Activated T-helper 2 cell treated with anti-CD3 and anti-CD28 coated beads, Interferon-gamma antibody, Interleukin-2, Interleukin-4, amounts not matched to agents 10 μg/mL and 5 μg/mL and 100 μg/mL, durations not matched to agents 14 hours and 24 hours and 36 hours (primary cell): ENCODE measurements at regions not wholly inside any gene's neighbourhood (a gene's known extent, or its start where the extent isn't known, plus 50 kb on each side); places are given as distances from the start of the nearest gene placed in this dataset.

Experiments used
- DNase-seq: peaks from one replicate; pipeline ENCODE4 v3.0.0; 2021; ENCODE audit warnings: low spot score
- H3K27ac Mint-ChIP-seq: one replicate; pipeline ENCODE4 v1.8.0; 2021; ENCODE audit warnings: mixed read lengths
- H3K27me3 Mint-ChIP-seq: one replicate; pipeline ENCODE4 v1.8.0; 2021; ENCODE audit warnings: low read depth, mixed read lengths
- H3K36me3 Mint-ChIP-seq: one replicate; pipeline ENCODE4 v1.8.0; 2021; ENCODE audit warnings: low read depth, mixed read lengths
- H3K4me1 Mint-ChIP-seq: one replicate; pipeline ENCODE4 v1.8.0; 2021; ENCODE audit warnings: low read depth, mixed read lengths
- H3K4me3 Mint-ChIP-seq: one replicate; pipeline ENCODE4 v1.8.0; 2021; ENCODE audit warnings: low read depth, mild to moderate bottlenecking, moderate library complexity, mixed read lengths
- H3K9me3 Mint-ChIP-seq: one replicate; pipeline ENCODE4 v1.8.0; 2021; ENCODE audit warnings: mixed read lengths
- intact Hi-C: fragments of 100-400 bp; cut with micrococcal nuclease; formaldehyde crosslinking; loops from one replicate; pipeline ENCODE4 v1.15.1; 2023

- H3K27me3 Mint-ChIP-seq, result peaks cover 10% of the 10 kb centered on the region
- no peak overlapping the region for H3K27ac Mint-ChIP-seq
- H3K9me3 Mint-ChIP-seq, result no peaks in the 10 kb centered on the region
- no peak for DNase-seq
- intact Hi-C loops, result no loop called here
- no peak overlapping the region for H3K4me3 Mint-ChIP-seq
- H3K36me3 Mint-ChIP-seq, result no peaks in the 10 kb centered on the region
- H3K4me1 Mint-ChIP-seq, result no peaks in the 10 kb centered on the region
Measured at GRCh38 chr7:35512716-35513115, 182.2 kb downstream of the HERPUD2 start.

- Mint-ChIP-seq H3K27ac (no peak overlapping the region), H3K27me3 (peaks cover 6% of the 10 kb centered on the region), H3K9me3 (no peaks in the 10 kb centered on the region), H3K4me1 (no peaks in the 10 kb centered on the region), H3K4me3 (no peak overlapping the region), H3K36me3 (no peaks in the 10 kb centered on the region)
- intact Hi-C loops, result no loop called here
- DNase-seq, result no peak
Measured at GRCh38 chr7:35508623-35509400, 186.1 kb downstream of the HERPUD2 start.

- H3K27ac Mint-ChIP-seq, result no peak overlapping the region
- H3K4me1 Mint-ChIP-seq, result no peaks in the 10 kb centered on the region
- intact Hi-C loops, result no loop called here
- H3K36me3 Mint-ChIP-seq, result no peaks in the 10 kb centered on the region
- H3K27me3 Mint-ChIP-seq, result no peaks in the 10 kb centered on the region
- no peak for DNase-seq
- no peak overlapping the region for H3K4me3 Mint-ChIP-seq
- H3K9me3 Mint-ChIP-seq, result no peaks in the 10 kb centered on the region
Measured at GRCh38 chr7:35505066-35505465, 189.9 kb downstream of the HERPUD2 start.

- no peak overlapping the region for H3K4me3 Mint-ChIP-seq
- H3K9me3 Mint-ChIP-seq, result no peaks in the 10 kb centered on the region
- intact Hi-C loops, result no loop called here
- H3K27me3 Mint-ChIP-seq, result peaks cover 2% of the 10 kb centered on the region
- DNase-seq, result no peak
- H3K36me3 Mint-ChIP-seq, result no peaks in the 10 kb centered on the region
- H3K4me1 Mint-ChIP-seq, result no peaks in the 10 kb centered on the region
- no peak overlapping the region for H3K27ac Mint-ChIP-seq
Measured at GRCh38 chr7:35504365-35504764, 190.6 kb downstream of the HERPUD2 start.

GRCh38 chr7:35501681-35502080 is 193.3 kb downstream of the HERPUD2 start:
- DNase-seq, result no peak
- intact Hi-C loops, result no loop called here
- H3K36me3 Mint-ChIP-seq, result no peaks in the 10 kb centered on the region
- H3K9me3 Mint-ChIP-seq, result no peaks in the 10 kb centered on the region
- peaks cover 9% of the 10 kb centered on the region for H3K27me3 Mint-ChIP-seq
- H3K27ac Mint-ChIP-seq, result no peak overlapping the region
- no peak overlapping the region for H3K4me3 Mint-ChIP-seq
- H3K4me1 Mint-ChIP-seq, result no peaks in the 10 kb centered on the region

GRCh38 chr7:35499226-35499625 is 195.7 kb downstream of the HERPUD2 start:
- H3K4me1 Mint-ChIP-seq, result no peaks in the 10 kb centered on the region
- peaks cover 9% of the 10 kb centered on the region for H3K27me3 Mint-ChIP-seq
- no peak overlapping the region for H3K4me3 Mint-ChIP-seq
- no peaks in the 10 kb centered on the region for H3K9me3 Mint-ChIP-seq
- no peak for DNase-seq
- H3K36me3 Mint-ChIP-seq, result no peaks in the 10 kb centered on the region
- intact Hi-C loops, result no loop called here
- no peak overlapping the region for H3K27ac Mint-ChIP-seq

GRCh38 chr7:35498416-35498815 is 196.5 kb downstream of the HERPUD2 start:
- intact Hi-C loops, result no loop called here
- Mint-ChIP-seq H3K4me1 (no peaks in the 10 kb centered on the region), H3K36me3 (no peaks in the 10 kb centered on the region)

GRCh38 chr7:35495844-35496243 is 199.1 kb downstream of the HERPUD2 start:
- H3K27ac Mint-ChIP-seq, result no peak overlapping the region
- peaks cover 11% of the 10 kb centered on the region for H3K27me3 Mint-ChIP-seq
- no peaks in the 10 kb centered on the region for H3K9me3 Mint-ChIP-seq
- no peaks in the 10 kb centered on the region for H3K36me3 Mint-ChIP-seq
- no peak overlapping the region for H3K4me3 Mint-ChIP-seq
- H3K4me1 Mint-ChIP-seq, result no peaks in the 10 kb centered on the region
- intact Hi-C loops, result no loop called here
- DNase-seq, result no peak

More at GRCh38 chr7:35498416-35498815, 196.5 kb downstream of the HERPUD2 start:
- Mint-ChIP-seq H3K27me3 (peaks cover 9% of the 10 kb centered on the region), H3K9me3 (no peaks in the 10 kb centered on the region), H3K4me3 (no peak overlapping the region), H3K27ac (no peak overlapping the region)
- no peak for DNase-seq

GRCh38 chr7:35495377-35495776 is 199.6 kb downstream of the HERPUD2 start:
- Mint-ChIP-seq H3K4me1 (no peaks in the 10 kb centered on the region), H3K36me3 (no peaks in the 10 kb centered on the region), H3K4me3 (no peak overlapping the region), H3K27me3 (peaks cover 14% of the 10 kb centered on the region), H3K9me3 (no peaks in the 10 kb centered on the region), H3K27ac (no peak overlapping the region)
- no peak for DNase-seq
- intact Hi-C loops, result no loop called here

- intact Hi-C loops, result no loop called here
- no peak overlapping the region for H3K27ac Mint-ChIP-seq
- H3K36me3 Mint-ChIP-seq, result no peaks in the 10 kb centered on the region
- H3K9me3 Mint-ChIP-seq, result no peaks in the 10 kb centered on the region
- H3K27me3 Mint-ChIP-seq, result peaks cover 13% of the 10 kb centered on the region
- H3K4me3 Mint-ChIP-seq, result no peak overlapping the region
- H3K4me1 Mint-ChIP-seq, result no peaks in the 10 kb centered on the region
- DNase-seq, result no peak
Measured at GRCh38 chr7:35494407-35494806, 200.5 kb downstream of the HERPUD2 start.

GRCh38 chr7:35492451-35493175 is 202.3 kb downstream of the HERPUD2 start:
- Mint-ChIP-seq H3K27me3 (peaks cover 5% of the 10 kb centered on the region), H3K4me1 (no peaks in the 10 kb centered on the region), H3K9me3 (no peaks in the 10 kb centered on the region), H3K36me3 (no peaks in the 10 kb centered on the region), H3K27ac (no peak overlapping the region), H3K4me3 (no peak overlapping the region)
- intact Hi-C loops, result no loop called here
- no peak for DNase-seq

- no peaks in the 10 kb centered on the region for H3K9me3 Mint-ChIP-seq
- peaks cover 5% of the 10 kb centered on the region for H3K27me3 Mint-ChIP-seq
- H3K27ac Mint-ChIP-seq, result no peak overlapping the region
Measured at GRCh38 chr7:35491233-35491632, 203.7 kb downstream of the HERPUD2 start.

GRCh38 chr7:35487841-35488240 is 207.1 kb downstream of the HERPUD2 start:
- Mint-ChIP-seq H3K36me3 (no peaks in the 10 kb centered on the region), H3K4me1 (no peaks in the 10 kb centered on the region), H3K9me3 (no peaks in the 10 kb centered on the region), H3K4me3 (no peak overlapping the region), H3K27ac (no peak overlapping the region), H3K27me3 (peaks cover 19% of the 10 kb centered on the region)
- no peak for DNase-seq
- intact Hi-C loops, result no loop called here

More at GRCh38 chr7:35491233-35491632, 203.7 kb downstream of the HERPUD2 start:
- no peak overlapping the region for H3K4me3 Mint-ChIP-seq
- no peak for DNase-seq
- intact Hi-C loops, result no loop called here
- H3K36me3 Mint-ChIP-seq, result no peaks in the 10 kb centered on the region
- H3K4me1 Mint-ChIP-seq, result no peaks in the 10 kb centered on the region
